IMR-90 (cell line): ENCODE measurements at regions not wholly inside any gene's neighbourhood (a gene's known extent, or its start where the extent isn't known, plus 50 kb on each side); places are given as distances from the start of the nearest gene placed in this dataset.

ENCODE experiments used
- ATAC-seq: fragments of 200-7000 bp; cut with Tn5 transposase; 2 replicates; pipeline ENCODE4 v1.9.1; 2020; ENCODE audit warnings: low read depth, mild to moderate bottlenecking, moderate library complexity
- BruUV-seq: library from RNA; stranded (reverse); fragments of 400-500 nt; replicated peaks from 2 replicates; lab custom pipeline; 2021; lab: Mats Ljungman, UMichigan
- CTCF ChIA-PET: fragments of 300-600 bp; formaldehyde crosslinking; extraction: SDS; loops from one replicate; lab custom pipeline; 2021; ENCODE audit warnings: antibody characterized with exemption; lab: Yijun Ruan, JAX
- POLR2A ChIA-PET: fragments of 300-600 bp; sonication (Branson Sonifier 250); formaldehyde crosslinking; loops from one replicate; lab custom pipeline; 2022; ENCODE audit warnings: antibody characterized with exemption; ENCODE audit not compliant: unreplicated experiment; lab: Charles Lee
- DNase-seq: peaks from one replicate; pipeline ENCODE4 v3.0.0; 2013
- H2AFZ ChIP-seq: replicated peaks from 2 replicates; pipeline ENCODE3; 2013; ENCODE audit warnings: low read length, mild to moderate bottlenecking; ENCODE audit not compliant: poor library complexity
- H2AK5ac ChIP-seq: 2 replicates; pipeline ENCODE4 v1.6.1; 2013; ENCODE audit warnings: low read depth, low read length, inconsistent platforms
- H2AK9ac ChIP-seq: replicated peaks from 2 replicates; pipeline ENCODE3; 2013; ENCODE audit warnings: mild to moderate bottlenecking, low read depth, low read length, moderate library complexity; ENCODE audit not compliant: poor library complexity
- H2BK120ac ChIP-seq: 2 replicates; pipeline ENCODE4 v1.6.1; 2013; ENCODE audit warnings: low read depth, low read length, inconsistent platforms
- H2BK15ac ChIP-seq: 3 replicates; pipeline ENCODE4 v1.6.1; 2013; ENCODE audit warnings: low read depth, low read length, inconsistent platforms
- H2BK20ac ChIP-seq: 2 replicates; pipeline ENCODE4 v1.6.1; 2013; ENCODE audit warnings: low read depth, mild to moderate bottlenecking, inconsistent platforms, low read length, moderate library complexity
- H2BK5ac ChIP-seq: 2 replicates; pipeline ENCODE4 v1.6.1; 2013; ENCODE audit warnings: mild to moderate bottlenecking, low read depth, low read length, inconsistent platforms; ENCODE audit not compliant: poor library complexity, severe bottlenecking
- H3K14ac ChIP-seq: replicated peaks from 2 replicates; pipeline ENCODE4 v1.6.1; 2013; ENCODE audit warnings: low read depth, low read length, inconsistent platforms
- H3K18ac ChIP-seq: 2 replicates; pipeline ENCODE4 v1.6.1; 2013; ENCODE audit warnings: low read depth, low read length, control low read depth
- H3K23ac ChIP-seq: 2 replicates; pipeline ENCODE4 v1.6.1; 2013; ENCODE audit warnings: low read depth, low read length, inconsistent platforms
- H3K27ac ChIP-seq: 2 replicates; pipeline ENCODE4 v1.5.1; 2013; ENCODE audit warnings: mild to moderate bottlenecking, control low read depth, low read length; ENCODE audit not compliant: insufficient read depth
- H3K27me3 ChIP-seq: 2 replicates; pipeline ENCODE4 v1.6.1; 2013; ENCODE audit warnings: low read length; ENCODE audit not compliant: control insufficient read depth, insufficient read depth
- H3K36me3 ChIP-seq: 2 replicates; pipeline ENCODE4 v1.6.1; 2013; ENCODE audit warnings: low read length, mixed read lengths; ENCODE audit not compliant: control insufficient read depth, insufficient read depth
- H3K4ac ChIP-seq: 2 replicates; pipeline ENCODE4 v1.6.1; 2013; ENCODE audit warnings: low read depth, low read length, inconsistent platforms
- H3K4me1 ChIP-seq: 2 replicates; pipeline ENCODE4 v1.6.1; 2013; ENCODE audit warnings: low read length, mixed read lengths; ENCODE audit not compliant: control insufficient read depth, insufficient read depth
- H3K4me2 ChIP-seq: 2 replicates; pipeline ENCODE4 v1.6.1; 2013; ENCODE audit warnings: low read depth, mild to moderate bottlenecking, control low read depth, low read length, moderate library complexity
- H3K4me3 ChIP-seq: 2 replicates; pipeline ENCODE4 v1.5.1; 2013; ENCODE audit warnings: low read depth, mild to moderate bottlenecking, control low read depth, low read length, moderate library complexity; ENCODE audit not compliant: insufficient read depth
- H3K56ac ChIP-seq: 2 replicates; pipeline ENCODE4 v1.6.1; 2013; ENCODE audit warnings: low read length, inconsistent platforms; ENCODE audit not compliant: insufficient read depth; ENCODE audit errors: extremely low read depth
- H3K79me1 ChIP-seq, 2 experiments: 2 replicates each; pipeline ENCODE4 v1.6.1; 2013; ENCODE audit warnings: low read length in 2 of 2, inconsistent platforms in 1 of 2, low read depth in 1 of 2
- H3K9ac ChIP-seq: 2 replicates; pipeline ENCODE4 v1.6.1; 2013; ENCODE audit warnings: low read depth, low read length, control low read depth
- H3K9me1 ChIP-seq: 2 replicates; pipeline ENCODE4 v1.6.1; 2013; ENCODE audit warnings: low read length, inconsistent platforms; ENCODE audit not compliant: insufficient read depth
- H3K9me3 ChIP-seq: 2 replicates; pipeline ENCODE4 v1.6.1; 2013; ENCODE audit warnings: low read length; ENCODE audit not compliant: control insufficient read depth, insufficient read depth
- H4K20me1 ChIP-seq: 2 replicates; pipeline ENCODE4 v1.6.1; 2013; ENCODE audit warnings: low read length, inconsistent platforms; ENCODE audit not compliant: insufficient read depth
- H4K5ac ChIP-seq: 2 replicates; pipeline ENCODE4 v1.6.1; 2013; ENCODE audit warnings: mild to moderate bottlenecking, low read depth, low read length, control low read depth
- H4K8ac ChIP-seq, 2 experiments: 2 replicates each; pipeline ENCODE4 v1.6.1; 2013; ENCODE audit warnings: low read depth in 2 of 2, low read length in 2 of 2, control low read depth in 1 of 2, inconsistent platforms in 1 of 2
- H4K91ac ChIP-seq: 2 replicates; pipeline ENCODE4 v1.6.1; 2013; ENCODE audit warnings: low read depth, low read length, inconsistent platforms; ENCODE audit not compliant: insufficient read depth
- CEBPB ChIP-seq: IDR thresholded peaks from 2 replicates; pipeline ENCODE4 v1.6.1; 2012; ENCODE audit warnings: low read depth, low read length, improper control_type of control experiment
- CTCF ChIP-seq: conservative IDR thresholded peaks from 2 replicates; pipeline ENCODE4 v1.5.1; 2012; ENCODE audit warnings: mild to moderate bottlenecking, low read depth, low read length, improper control_type of control experiment
- ELK1 ChIP-seq: fragments of 150-350 bp; IDR thresholded peaks from 2 replicates; pipeline ENCODE4 v1.6.1; 2016; ENCODE audit warnings: low read depth, mild to moderate bottlenecking, low read length, moderate library complexity, borderline replicate concordance
- FOS ChIP-seq: fragments of 150-350 bp; IDR thresholded peaks from 2 replicates; pipeline ENCODE4 v1.6.1; 2016; ENCODE audit warnings: low read depth, low read length
- RAD21 ChIP-seq: IDR thresholded peaks from 2 replicates; pipeline ENCODE4 v1.6.1; 2012; ENCODE audit warnings: low read length, improper control_type of control experiment
- RCOR1 ChIP-seq: IDR thresholded peaks from 2 replicates; pipeline ENCODE4 v1.6.1; 2012; ENCODE audit warnings: mild to moderate bottlenecking, low read length, improper control_type of control experiment; ENCODE audit not compliant: insufficient replicate concordance
- SMC3 ChIP-seq: fragments of 150-350 bp; IDR thresholded peaks from 2 replicates; pipeline ENCODE4 v1.6.1; 2016; ENCODE audit warnings: low read depth, mild to moderate bottlenecking, antibody characterized with exemption, low read length, moderate library complexity
- WGBS, 2 experiments: methylation state at CpG; one replicate each; pipeline versions ENCODE4 v1.1.5 to v1.1.7; 2013; ENCODE audit warnings: missing lambda C conversion rate in 2 of 2; ENCODE audit not compliant: insufficient read length in 1 of 2; ENCODE audit errors: extremely low coverage in 2 of 2; 5-methylcytosine and 5-hydroxymethylcytosine counted together
- dilution Hi-C: fragments of 300-500 bp; cut with HindIII; formaldehyde crosslinking; loops from one replicate; pipeline ENCODE4 v1.14.3; 2018; ENCODE audit warnings: low sequenced_read_pairs; ENCODE audit not compliant: unreplicated experiment
- in situ Hi-C: fragments of 300-500 bp; cut with MboI; formaldehyde crosslinking; loops from 3 replicates; pipeline ENCODE4 v1.14.3; 2019; ENCODE audit warnings: low sequenced_read_pairs, inconsistent platforms, mixed read lengths
- intact Hi-C: fragments of 100-400 bp; cut with micrococcal nuclease; formaldehyde crosslinking; loops from 2 replicates; pipeline ENCODE4 v1.10.0; 2022

GRCh38 chr1:13950637-13951036 is 250.6 kb downstream of the PRDM2 start:
- no TSS peak for BruUV-seq
- Histone ChIP-seq H3K18ac (no peak overlapping the region), H3K36me3 (no peaks in the 10 kb centered on the region), H2BK20ac (no peak overlapping the region), H3K23ac (no peak overlapping the region), H2BK5ac (no peak overlapping the region), H3K4ac (no peak overlapping the region), H4K8ac (no peak overlapping the region), H4K20me1 (no peaks in the 10 kb centered on the region), H3K79me1 (no peaks in the 10 kb centered on the region), H3K9me3 (peaks cover 16% of the 10 kb centered on the region), H3K27ac (no peak overlapping the region), H4K5ac (no peak overlapping the region), H2AK5ac (no peak overlapping the region), H3K4me2 (no peak overlapping the region), H3K27me3 (no peaks in the 10 kb centered on the region), H2AFZ (no peak overlapping the region), H4K91ac (no peak overlapping the region), H3K14ac (no peak overlapping the region), H3K9me1 (no peaks in the 10 kb centered on the region), H3K4me3 (no peak overlapping the region), H3K9ac (no peak overlapping the region), H2BK120ac (no peak overlapping the region), H3K4me1 (no peaks in the 10 kb centered on the region), H3K56ac (no peak overlapping the region), H2AK9ac (no peak overlapping the region), H2BK15ac (no peak overlapping the region)
- ATAC-seq (no peak), DNase-seq (no peak)
- 35% methylated on average over 4 of the region's 7 CpGs; no CpG with 5 or more reads in 1 of the 2 experiments for WGBS, 2 experiments
- TF ChIP-seq FOS = no peak
- no peak for TF ChIP-seq CTCF
- TF ChIP-seq CEBPB = no peak
- TF ChIP-seq RAD21 = no peak
- no peak for TF ChIP-seq SMC3
- TF ChIP-seq ELK1 = no peak
- no peak for TF ChIP-seq RCOR1
- intact Hi-C loops = no loop called here
- dilution Hi-C loops = no loop called here
- CTCF ChIA-PET = no interaction called here
- in situ Hi-C loops = no loop called here
- POLR2A ChIA-PET = no interaction called here
